ENCODE measurements at regions not wholly inside any gene's neighbourhood (a gene's known extent, or its start where the extent isn't known, plus 50 kb on each side); places are given as distances from the start of the nearest gene placed in this dataset.

GRCh38 chr5:39943811-39944210 is 519.0 kb upstream of the DAB2 start:
- H3K36me3 ChIP-seq = no peaks in the 10 kb centered on the region
- DNase-seq (ENCODE audit: low spot score in 2 of 2) = no peak
- H3K27ac ChIP-seq = no peak overlapping the region
- H3K27me3 ChIP-seq = no peaks in the 10 kb centered on the region
- H3K4me3 ChIP-seq = no peak overlapping the region
- TF ChIP-seq CTCF (IDR thresholded peaks at IDR 0.05) = no peak
- no peaks in the 10 kb centered on the region for H3K4me1 ChIP-seq
- intact Hi-C loops (cut with DNase I) = loop anchor here (10.0 kb wide), 1 partner anchor 741 kb away; no protein-coding TSS in a partner anchor
- H3K9me3 ChIP-seq = no peaks in the 10 kb centered on the region

- no peaks in the 10 kb centered on the region for H3K27me3 ChIP-seq
- intact Hi-C loops (cut with DNase I) = loop anchor here (10.0 kb wide), 1 partner anchor 742 kb away; no protein-coding TSS in a partner anchor
- H3K4me1 ChIP-seq = no peaks in the 10 kb centered on the region
- no peaks in the 10 kb centered on the region for H3K36me3 ChIP-seq
- no peak overlapping the region for H3K27ac ChIP-seq
- TF ChIP-seq CTCF (IDR thresholded peaks at IDR 0.05) = no peak
- H3K4me3 ChIP-seq = no peak overlapping the region
- DNase-seq (ENCODE audit: low spot score in 2 of 2) = no peak
- no peaks in the 10 kb centered on the region for H3K9me3 ChIP-seq
These were observed 517.8 kb upstream of the DAB2 start for GRCh38 chr5:39942606-39943005.

- Histone ChIP-seq H3K27ac (no peak overlapping the region), H3K4me1 (no peaks in the 10 kb centered on the region), H3K27me3 (no peaks in the 10 kb centered on the region), H3K36me3 (no peaks in the 10 kb centered on the region), H3K9me3 (no peaks in the 10 kb centered on the region), H3K4me3 (no peak overlapping the region)
- intact Hi-C loops (cut with DNase I) = loop anchor here (10.0 kb wide), 1 partner anchor 743 kb away; no protein-coding TSS in a partner anchor
- DNase-seq (ENCODE audit: low spot score in 2 of 2) = no peak
- no peak for TF ChIP-seq CTCF (IDR thresholded peaks at IDR 0.05)
These were observed 516.6 kb upstream of the DAB2 start for GRCh38 chr5:39941416-39941815.

GRCh38 chr5:39934830-39935229 is 510.1 kb upstream of the DAB2 start:
- no peak for DNase-seq (ENCODE audit: low spot score in 2 of 2)
- no peaks in the 10 kb centered on the region for H3K36me3 ChIP-seq
- TF ChIP-seq CTCF (IDR thresholded peaks at IDR 0.05) = no peak
- H3K4me1 ChIP-seq = no peaks in the 10 kb centered on the region
- no peak overlapping the region for H3K4me3 ChIP-seq
- H3K27me3 ChIP-seq = no peaks in the 10 kb centered on the region
- intact Hi-C loops (cut with DNase I) = no loop called here
- no peak overlapping the region for H3K27ac ChIP-seq
- H3K9me3 ChIP-seq = no peaks in the 10 kb centered on the region

GRCh38 chr5:39933061-39933460 is 508.3 kb upstream of the DAB2 start:
- H3K4me3 ChIP-seq = no peak overlapping the region
- no peak for DNase-seq (ENCODE audit: low spot score in 2 of 2)
- H3K9me3 ChIP-seq = no peaks in the 10 kb centered on the region
- no peaks in the 10 kb centered on the region for H3K4me1 ChIP-seq
- no peaks in the 10 kb centered on the region for H3K36me3 ChIP-seq
- intact Hi-C loops (cut with DNase I) = no loop called here
- no peak overlapping the region for H3K27ac ChIP-seq
- no peak for TF ChIP-seq CTCF (IDR thresholded peaks at IDR 0.05)
- H3K27me3 ChIP-seq = no peaks in the 10 kb centered on the region

GRCh38 chr5:39928709-39929108 is 503.9 kb upstream of the DAB2 start:
- no peak for DNase-seq (ENCODE audit: low spot score in 2 of 2)
- H3K27me3 ChIP-seq = no peaks in the 10 kb centered on the region
- no peak for TF ChIP-seq CTCF (IDR thresholded peaks at IDR 0.05)
- H3K9me3 ChIP-seq = no peaks in the 10 kb centered on the region
- H3K27ac ChIP-seq = no peak overlapping the region
- H3K36me3 ChIP-seq = no peaks in the 10 kb centered on the region
- intact Hi-C loops (cut with DNase I) = no loop called here
- H3K4me1 ChIP-seq = no peaks in the 10 kb centered on the region
- no peak overlapping the region for H3K4me3 ChIP-seq

Data from ascending aorta (tissue), 2 donors.